Fibroblast of mammary gland (primary cell): ENCODE measurements at regions not wholly inside any gene's neighbourhood (a gene's known extent, or its start where the extent isn't known, plus 50 kb on each side); places are given as distances from the start of the nearest gene placed in this dataset.

Source experiments
- DNase-seq: peaks from one replicate; pipeline ENCODE4 v3.0.0-alpha.2; 2010; ENCODE audit warnings: low read depth
- H3K4me3 ChIP-seq: 2 replicates; pipeline ENCODE4 v1.5.1; 2011; ENCODE audit warnings: low read depth, mild to moderate bottlenecking, low read length, moderate library complexity; ENCODE audit not compliant: control insufficient read depth
- CTCF ChIP-seq: conservative IDR thresholded peaks from 2 replicates; pipeline ENCODE4 v1.5.1; 2011; ENCODE audit warnings: low read depth, low read length, inconsistent platforms; ENCODE audit not compliant: control insufficient read depth, insufficient read depth

- H3K4me3 ChIP-seq, result no peak overlapping the region
- no peak for TF ChIP-seq CTCF
- no peak for DNase-seq
Observed at GRCh38 chr15:53166684-53167201, 376.6 kb upstream of the ONECUT1 start.

GRCh38 chr15:53165988-53166683 is 376.0 kb upstream of the ONECUT1 start:
- no peak for TF ChIP-seq CTCF
- DNase-seq, result no peak
- H3K4me3 ChIP-seq, result no peak overlapping the region

GRCh38 chr15:53160092-53160704 is 370.1 kb upstream of the ONECUT1 start:
- no peak for TF ChIP-seq CTCF

GRCh38 chr15:53159458-53159857 is 369.3 kb upstream of the ONECUT1 start:
- TF ChIP-seq CTCF, result no peak

More at GRCh38 chr15:53160092-53160704, 370.1 kb upstream of the ONECUT1 start:
- DNase-seq, result no peak
- no peak overlapping the region for H3K4me3 ChIP-seq

GRCh38 chr15:53158995-53159394 is 368.9 kb upstream of the ONECUT1 start:
- H3K4me3 ChIP-seq, result no peak overlapping the region
- DNase-seq, result no peak
- TF ChIP-seq CTCF, result no peak

More at GRCh38 chr15:53159458-53159857, 369.3 kb upstream of the ONECUT1 start:
- no peak overlapping the region for H3K4me3 ChIP-seq
- no peak for DNase-seq

GRCh38 chr15:53133255-53133850 is 343.2 kb upstream of the ONECUT1 start:
- no peak overlapping the region for H3K4me3 ChIP-seq
- no peak for DNase-seq
- TF ChIP-seq CTCF, result no peak
